ENCODE measurements at regions not wholly inside any gene's neighbourhood (a gene's known extent, or its start where the extent isn't known, plus 50 kb on each side); places are given as distances from the start of the nearest gene placed in this dataset.

DNA sequence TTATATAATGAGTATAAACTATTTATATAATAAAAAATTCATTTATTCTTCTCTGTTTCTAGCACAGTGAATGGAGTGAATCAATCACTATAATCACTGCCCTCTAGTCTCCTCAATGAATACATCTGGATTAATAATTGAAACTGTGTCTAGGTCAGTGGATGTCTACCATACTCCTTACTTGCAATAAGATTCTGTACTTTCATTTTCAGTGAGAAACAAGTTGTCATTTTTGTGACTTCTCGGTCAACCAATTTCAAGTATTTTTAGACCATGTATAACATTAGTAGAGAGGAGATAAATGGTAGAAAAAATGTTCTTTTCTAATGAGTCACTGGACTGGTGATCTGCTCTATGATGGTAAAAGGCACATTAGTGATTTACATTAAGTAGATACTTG lies 799.6 kb upstream of the CHAC2 start:
- TF ChIP-seq CTCF (IDR thresholded peaks at IDR 0.05; ENCODE audit: insufficient read depth, low read length, poor library complexity, severe bottlenecking) (no peak), EZH2phosphoT487 (conservative IDR thresholded peaks at IDR 0.05; ENCODE audit: low read length) (no peak)

Measured in SU-DHL-6 (cell line).